ENCODE measurements at regions not wholly inside any gene's neighbourhood (a gene's known extent, or its start where the extent isn't known, plus 50 kb on each side); places are given as distances from the start of the nearest gene placed in this dataset.

DNA sequence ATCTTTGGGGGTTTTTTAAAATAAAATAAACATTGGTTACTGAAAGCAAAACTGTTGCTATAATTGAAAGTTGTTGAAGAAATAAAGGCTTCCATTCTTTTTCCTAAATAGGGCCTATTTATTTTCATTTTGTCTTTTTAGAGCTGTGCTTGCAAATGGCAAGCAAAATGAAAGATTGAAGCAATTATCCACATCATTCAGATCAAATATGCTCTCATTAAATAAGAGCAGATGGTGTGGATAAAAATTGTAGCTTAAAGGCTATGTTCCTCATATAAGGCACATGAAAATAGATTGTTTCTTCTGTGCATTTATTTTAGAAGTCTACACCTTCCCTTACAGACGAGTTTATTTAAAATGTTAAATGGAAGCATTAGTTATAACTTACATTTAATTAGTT, 1317.7 kb downstream of the MRPL39 start:
- DNase-seq (ENCODE audit: low read depth), result no peak
- no peak overlapping the region for H3K4me3 ChIP-seq (ENCODE audit: low read depth, low read length)
- TF ChIP-seq, protein P1, sequence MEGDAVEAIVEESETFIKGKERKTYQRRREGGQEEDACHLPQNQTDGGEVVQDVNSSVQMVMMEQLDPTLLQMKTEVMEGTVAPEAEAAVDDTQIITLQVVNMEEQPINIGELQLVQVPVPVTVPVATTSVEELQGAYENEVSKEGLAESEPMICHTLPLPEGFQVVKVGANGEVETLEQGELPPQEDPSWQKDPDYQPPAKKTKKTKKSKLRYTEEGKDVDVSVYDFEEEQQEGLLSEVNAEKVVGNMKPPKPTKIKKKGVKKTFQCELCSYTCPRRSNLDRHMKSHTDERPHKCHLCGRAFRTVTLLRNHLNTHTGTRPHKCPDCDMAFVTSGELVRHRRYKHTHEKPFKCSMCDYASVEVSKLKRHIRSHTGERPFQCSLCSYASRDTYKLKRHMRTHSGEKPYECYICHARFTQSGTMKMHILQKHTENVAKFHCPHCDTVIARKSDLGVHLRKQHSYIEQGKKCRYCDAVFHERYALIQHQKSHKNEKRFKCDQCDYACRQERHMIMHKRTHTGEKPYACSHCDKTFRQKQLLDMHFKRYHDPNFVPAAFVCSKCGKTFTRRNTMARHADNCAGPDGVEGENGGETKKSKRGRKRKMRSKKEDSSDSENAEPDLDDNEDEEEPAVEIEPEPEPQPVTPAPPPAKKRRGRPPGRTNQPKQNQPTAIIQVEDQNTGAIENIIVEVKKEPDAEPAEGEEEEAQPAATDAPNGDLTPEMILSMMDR (IDR thresholded peaks at IDR 0.05; ENCODE audit: low read depth, low read length, missing control alignments), result no peak
- in situ Hi-C loops (cut with HindIII; ENCODE audit: low sequenced_read_pairs), result no loop called here

DNA sequence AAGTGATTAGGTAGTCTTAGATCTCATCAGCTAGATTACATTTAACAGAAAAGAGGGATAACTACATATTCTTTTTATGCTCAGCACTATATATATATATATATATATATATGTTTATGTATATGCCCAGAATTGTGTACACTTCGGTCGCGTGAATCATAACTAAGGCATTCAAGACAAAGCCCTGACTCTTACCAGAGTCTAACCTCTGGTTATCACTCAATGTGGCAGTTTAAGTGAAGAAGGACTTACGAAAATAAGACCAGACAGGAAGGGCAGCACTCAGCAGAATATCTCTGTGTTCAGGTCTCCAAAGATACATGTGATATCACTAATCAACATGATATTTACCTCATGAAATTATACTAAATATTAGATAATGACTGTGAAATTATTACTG, 1326.7 kb downstream of the MRPL39 start:
- TF ChIP-seq, protein P1 (IDR thresholded peaks at IDR 0.05; ENCODE audit: low read depth, low read length, missing control alignments), result no peak
- in situ Hi-C loops (cut with HindIII; ENCODE audit: low sequenced_read_pairs), result no loop called here
- no peak for DNase-seq (ENCODE audit: low read depth)
- H3K4me3 ChIP-seq (ENCODE audit: low read depth, low read length), result no peak overlapping the region

DNA sequence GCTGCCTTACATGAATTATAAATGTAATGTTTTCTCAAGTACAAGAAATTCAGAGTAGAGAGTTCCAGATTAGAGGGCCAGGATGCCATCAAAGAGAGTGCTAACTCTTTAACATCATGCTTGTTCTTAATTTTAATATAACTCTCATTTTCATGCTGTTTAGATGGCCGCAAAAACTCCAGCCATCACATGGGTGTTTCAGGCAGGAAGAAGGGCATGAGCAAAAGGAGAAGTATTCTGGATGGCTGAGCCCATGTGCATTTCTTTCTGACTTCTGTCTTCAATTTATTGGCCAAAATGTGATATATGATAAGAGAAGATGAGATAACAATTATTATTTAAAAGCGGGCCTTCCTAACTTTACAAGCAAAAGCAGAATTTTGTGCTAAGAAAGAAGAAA, 1328.6 kb downstream of the MRPL39 start:
- in situ Hi-C loops (cut with HindIII; ENCODE audit: low sequenced_read_pairs), result no loop called here
- H3K4me3 ChIP-seq (ENCODE audit: low read depth, low read length), result no peak overlapping the region
- DNase-seq (ENCODE audit: low read depth), result no peak
- TF ChIP-seq, protein P1 (IDR thresholded peaks at IDR 0.05; ENCODE audit: low read depth, low read length, missing control alignments), result no peak

DNA sequence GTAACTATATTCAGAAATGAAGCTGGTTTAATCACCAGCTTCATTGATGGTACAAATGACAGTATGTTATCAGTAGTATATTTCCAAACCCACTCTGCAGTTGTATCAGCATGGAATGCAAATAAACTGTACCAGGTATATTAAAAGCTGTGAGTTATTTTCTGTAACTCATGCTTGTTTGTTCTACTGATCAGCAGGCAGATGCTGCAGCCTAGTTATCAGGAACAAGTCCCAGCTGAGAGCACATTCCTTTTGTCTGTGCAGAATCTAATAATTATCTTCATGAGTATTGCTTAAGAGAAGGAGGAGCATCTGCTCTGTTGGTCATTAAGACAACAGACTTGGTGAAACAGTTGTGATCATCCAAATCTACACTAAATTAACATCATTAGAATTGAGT, 1331.1 kb downstream of the MRPL39 start:
- DNase-seq (ENCODE audit: low read depth), result no peak
- in situ Hi-C loops (cut with HindIII; ENCODE audit: low sequenced_read_pairs), result no loop called here
- no peak overlapping the region for H3K4me3 ChIP-seq (ENCODE audit: low read depth, low read length)
- TF ChIP-seq, protein P1 (IDR thresholded peaks at IDR 0.05; ENCODE audit: low read depth, low read length, missing control alignments), result no peak

DNA sequence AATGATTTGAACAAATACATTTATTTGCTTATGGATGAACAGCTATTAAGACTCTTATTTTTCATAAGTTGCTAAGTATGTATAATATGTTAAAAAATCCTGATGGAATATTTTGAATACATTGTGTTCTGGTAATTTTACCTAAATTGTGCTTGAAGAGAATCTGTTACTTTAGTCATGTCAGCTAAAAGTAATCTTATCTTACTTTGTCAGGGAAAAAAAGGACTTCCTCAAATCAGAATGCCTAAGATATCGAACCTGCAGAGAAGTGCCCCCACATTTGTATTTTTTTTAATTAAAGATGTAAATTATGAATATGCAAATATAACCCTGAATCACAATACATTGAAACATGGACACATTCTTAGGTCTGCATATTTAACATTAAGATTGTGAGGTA, 1331.7 kb downstream of the MRPL39 start:
- in situ Hi-C loops (cut with HindIII; ENCODE audit: low sequenced_read_pairs), result no loop called here
- no peak overlapping the region for H3K4me3 ChIP-seq (ENCODE audit: low read depth, low read length)
- TF ChIP-seq, protein P1 (IDR thresholded peaks at IDR 0.05; ENCODE audit: low read depth, low read length, missing control alignments), result no peak
- DNase-seq (ENCODE audit: low read depth), result no peak

DNA sequence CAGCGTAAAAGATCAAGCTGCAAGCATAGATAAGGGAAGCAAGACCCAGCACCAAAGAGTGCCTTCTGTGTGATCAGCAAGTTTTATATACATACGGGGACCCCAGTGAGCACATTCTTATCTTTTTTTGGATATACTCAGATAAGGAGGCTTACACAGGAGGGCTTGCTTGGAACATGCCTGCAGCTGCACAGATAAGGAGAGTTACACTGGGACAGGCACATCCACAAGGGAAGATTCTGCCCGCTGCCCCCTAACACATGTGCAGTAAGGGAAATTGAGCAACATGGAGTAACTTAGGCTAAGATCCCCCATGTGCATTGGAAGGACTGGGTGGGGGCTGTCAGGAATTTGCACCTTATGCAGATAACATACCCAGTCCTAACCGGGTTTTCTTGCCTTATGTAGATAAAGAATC, 1334.8 kb downstream of the MRPL39 start:
- in situ Hi-C loops (cut with HindIII; ENCODE audit: low sequenced_read_pairs), result no loop called here
- no peak for DNase-seq (ENCODE audit: low read depth)
- TF ChIP-seq, protein P1 (IDR thresholded peaks at IDR 0.05; ENCODE audit: low read depth, low read length, missing control alignments), result no peak

DNA sequence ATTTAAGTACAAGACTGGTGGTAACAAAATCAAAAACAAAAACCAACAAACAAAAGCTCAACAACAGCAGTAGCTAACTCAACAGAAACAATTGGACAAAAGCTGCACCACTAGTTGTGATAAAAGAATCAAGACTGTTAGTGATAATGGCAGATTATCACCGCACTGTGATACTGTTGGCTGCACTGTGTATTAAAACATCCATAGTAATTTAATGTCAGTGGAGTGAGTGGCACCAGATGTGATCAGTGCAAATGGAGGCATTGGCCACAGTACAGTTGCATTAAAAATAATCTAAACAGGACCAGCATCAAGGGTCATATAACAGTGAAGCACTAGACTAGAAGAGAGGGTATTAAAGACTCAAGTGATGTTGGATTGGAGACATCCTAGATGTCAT, 1341.3 kb downstream of the MRPL39 start:
- H3K4me3 ChIP-seq (ENCODE audit: low read depth, low read length), result no peak overlapping the region
- DNase-seq (ENCODE audit: low read depth), result no peak
- in situ Hi-C loops (cut with HindIII; ENCODE audit: low sequenced_read_pairs), result no loop called here
- TF ChIP-seq, protein P1 (IDR thresholded peaks at IDR 0.05; ENCODE audit: low read depth, low read length, missing control alignments), result no peak

More for the DNA sequence above, 1334.8 kb downstream of the MRPL39 start:
- no peak overlapping the region for H3K4me3 ChIP-seq (ENCODE audit: low read depth, low read length)
